GM19452 (cell line): ENCODE measurements at regions not wholly inside any gene's neighbourhood (a gene's known extent, or its start where the extent isn't known, plus 50 kb on each side); places are given as distances from the start of the nearest gene placed in this dataset.

Experiments used
- ATAC-seq: cut with Tn5 transposase; IDR thresholded peaks from one replicate; pipeline ENCODE4 v1.9.1; 2021; ENCODE audit not compliant: unreplicated experiment

DNA sequence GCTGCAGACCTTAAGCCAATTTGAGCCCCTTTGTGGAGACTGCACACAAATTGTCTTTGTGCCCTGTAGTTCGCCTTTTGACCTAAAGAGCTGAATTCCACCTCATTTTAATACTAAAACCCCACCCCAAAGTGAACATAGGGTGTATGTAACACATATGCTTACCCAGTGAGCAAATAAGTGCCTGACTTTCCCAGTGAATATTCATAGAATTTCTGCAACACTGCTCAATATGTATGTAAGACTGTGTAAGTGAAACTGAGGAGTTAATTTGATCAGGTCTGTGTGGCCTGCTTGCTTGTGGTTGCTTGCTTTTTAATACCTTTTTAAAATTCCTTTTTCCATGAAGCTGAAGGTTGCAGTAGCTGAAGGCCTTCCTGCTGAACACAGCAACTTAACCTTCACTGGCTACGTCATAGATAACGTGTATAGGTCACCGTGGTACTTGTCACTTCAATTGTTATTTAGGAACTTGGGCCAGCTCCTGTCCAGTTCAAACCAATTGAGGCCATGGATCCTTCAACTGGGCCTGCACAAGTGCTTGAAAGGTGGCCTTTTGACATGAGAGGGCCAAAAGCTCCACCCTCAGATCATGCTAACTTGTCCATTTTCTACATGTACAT, 131.7 kb upstream of the BTBD3 start:
- no peak for ATAC-seq

DNA sequence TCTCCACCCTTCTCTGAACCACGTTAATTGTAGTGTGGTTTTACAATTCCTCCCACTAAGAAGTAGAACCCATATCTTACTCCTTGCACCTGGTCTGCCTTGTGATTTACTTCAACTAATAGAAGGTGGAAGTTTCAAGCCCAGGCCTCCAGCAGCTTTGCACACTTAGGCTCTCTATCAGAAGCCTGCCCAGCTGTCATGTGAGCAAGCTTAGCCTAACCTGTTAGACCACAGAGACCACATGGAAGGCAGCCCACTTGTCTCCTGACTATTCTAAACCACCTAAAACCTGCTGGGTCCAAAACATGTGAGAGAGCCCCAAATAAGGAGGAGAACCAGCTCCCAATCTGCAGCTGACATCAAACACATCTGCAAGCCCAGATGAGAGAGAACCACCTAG, 127.6 kb upstream of the BTBD3 start:
- no peak for ATAC-seq

- ATAC-seq, result no peak
Measured at GRCh38 chr20:11791316-11791715, 126.4 kb upstream of the BTBD3 start.

DNA sequence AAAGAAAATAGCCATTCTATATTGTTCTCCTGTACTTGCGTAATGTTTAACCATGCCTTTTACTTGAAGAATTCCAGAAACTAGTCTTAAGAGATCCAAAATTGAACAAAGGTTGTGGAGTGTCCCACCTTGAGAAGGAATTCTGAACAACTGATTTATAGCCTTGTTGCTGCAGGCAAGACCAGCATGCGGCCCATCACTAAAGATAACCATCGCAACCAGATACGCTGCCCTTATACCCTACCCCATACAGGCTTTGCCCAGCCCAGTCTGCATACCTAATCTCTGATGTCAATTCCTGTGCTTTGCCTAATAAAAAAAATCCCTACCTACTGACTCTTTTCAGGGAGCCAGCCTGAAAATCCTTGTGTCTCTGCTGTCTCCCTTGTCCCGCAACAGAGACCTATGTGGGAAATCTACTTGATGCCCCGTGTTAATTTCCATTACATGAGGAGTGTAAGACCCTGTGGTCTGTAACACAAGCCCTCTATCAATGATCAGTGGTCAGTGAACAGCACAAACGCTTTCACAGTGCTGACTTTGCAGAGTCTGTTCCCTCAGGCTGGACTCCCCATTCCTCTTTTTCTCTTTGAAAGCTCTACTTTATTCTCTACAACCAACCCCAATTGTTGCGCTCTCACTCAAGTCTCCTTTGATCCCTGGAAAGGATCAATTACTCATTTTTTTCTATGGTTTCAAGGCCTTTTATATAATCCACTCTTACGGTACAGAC, 125.7 kb upstream of the BTBD3 start:
- no peak for ATAC-seq

DNA sequence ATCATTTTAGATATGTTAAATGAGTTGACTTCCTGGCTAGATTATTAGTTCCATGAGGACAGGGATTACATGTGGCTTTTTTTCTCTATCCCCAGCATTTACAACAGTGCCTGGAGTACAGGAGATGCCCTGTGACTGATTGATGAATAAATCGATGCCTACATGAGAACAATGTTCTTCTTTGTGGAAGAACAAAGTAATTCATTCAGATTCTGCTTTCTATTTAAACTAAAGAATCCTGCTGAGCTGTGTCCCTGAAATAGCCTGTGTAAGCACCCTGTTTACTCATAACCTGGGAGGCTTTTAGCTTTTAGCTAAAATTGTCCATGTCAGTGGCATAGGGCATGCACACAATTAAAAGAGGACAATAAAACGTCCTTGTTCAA, 125.1 kb upstream of the BTBD3 start:
- no peak for ATAC-seq

- ATAC-seq, result no peak
Measured at GRCh38 chr20:11794525-11794924, 123.2 kb upstream of the BTBD3 start.

DNA sequence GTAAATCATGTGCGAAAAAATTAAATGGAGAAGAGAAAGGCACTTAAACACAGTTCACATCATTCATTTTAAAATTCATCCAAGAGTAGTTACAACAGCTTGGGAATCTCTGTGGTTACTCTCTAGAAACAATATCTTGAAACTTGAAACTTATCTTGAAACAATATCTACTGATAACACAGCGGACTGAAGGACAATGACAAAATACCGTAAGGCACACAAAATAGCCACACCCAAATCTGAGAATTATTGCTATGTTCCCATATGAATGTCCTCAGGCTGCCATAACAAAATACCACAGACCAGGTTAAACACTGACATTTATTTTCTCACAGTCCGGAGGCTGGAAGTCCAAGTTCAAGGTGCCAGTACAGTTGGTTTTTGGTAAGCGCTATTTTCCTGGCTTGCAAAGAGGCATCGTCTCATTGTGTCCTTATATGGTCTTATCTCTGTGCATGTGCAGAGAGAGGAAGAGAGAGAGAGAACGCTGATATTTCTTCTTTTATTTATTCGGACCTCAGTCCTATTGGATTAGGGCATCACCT, 122.5 kb upstream of the BTBD3 start:
- no peak for ATAC-seq

DNA sequence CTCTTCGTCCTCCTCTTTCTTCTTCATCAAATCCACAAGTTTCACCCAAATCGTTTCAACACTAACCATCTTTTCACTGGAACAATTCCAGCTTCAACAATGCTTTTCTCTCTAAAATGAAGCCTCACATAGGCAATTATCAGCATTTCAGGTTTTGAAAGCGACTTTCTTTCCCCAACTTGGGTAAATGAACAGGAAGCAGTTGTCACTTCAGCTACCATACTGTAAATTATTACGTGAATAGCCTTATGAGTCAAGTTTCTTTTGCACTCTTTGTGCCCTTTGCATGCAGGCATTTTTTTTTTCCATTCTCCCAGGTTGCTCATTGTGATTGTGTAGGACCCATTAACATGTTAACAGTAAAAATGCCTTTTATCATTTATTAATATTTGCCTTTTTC, 121.7 kb upstream of the BTBD3 start:
- ATAC-seq, result no peak

DNA sequence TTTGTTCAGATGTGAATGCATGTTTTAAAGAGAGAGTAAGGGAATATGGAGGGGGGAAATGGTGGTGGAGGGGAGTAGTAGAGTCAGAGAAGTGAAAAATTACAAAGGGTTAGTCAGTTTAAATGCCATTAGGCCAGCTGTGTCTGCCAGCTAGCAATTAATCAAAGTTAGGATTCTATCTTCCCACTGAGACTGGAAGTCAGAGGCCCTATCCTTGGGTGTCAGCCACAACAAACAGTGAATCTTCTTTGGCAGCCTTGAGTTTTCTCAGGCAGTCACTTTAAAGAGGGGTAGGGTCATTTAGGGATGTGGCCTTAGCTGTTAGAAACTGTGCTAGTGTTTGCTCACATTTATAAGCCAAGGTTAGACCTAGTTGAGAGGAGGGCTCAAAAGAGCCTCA, 120.5 kb upstream of the BTBD3 start:
- ATAC-seq, result no peak

DNA sequence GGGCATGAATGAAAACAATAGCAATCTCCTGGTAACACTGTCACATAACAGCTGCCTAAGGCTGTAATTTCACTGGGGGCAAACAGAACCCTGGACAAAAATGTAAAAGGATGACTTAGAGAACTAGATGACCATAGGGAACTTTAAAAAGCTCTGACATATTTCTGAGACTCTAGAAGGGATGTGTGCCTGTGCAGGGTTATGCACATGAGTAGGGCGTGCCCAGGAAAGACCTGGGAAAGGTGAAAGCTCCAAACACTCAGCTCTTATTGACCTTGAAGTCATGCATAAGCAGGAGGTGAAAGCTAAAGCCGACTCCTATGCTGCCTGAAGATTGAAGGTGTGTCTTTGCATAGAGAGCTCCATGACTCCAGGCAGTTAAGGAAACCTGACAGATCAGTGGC, 118.4 kb upstream of the BTBD3 start:
- no peak for ATAC-seq

DNA sequence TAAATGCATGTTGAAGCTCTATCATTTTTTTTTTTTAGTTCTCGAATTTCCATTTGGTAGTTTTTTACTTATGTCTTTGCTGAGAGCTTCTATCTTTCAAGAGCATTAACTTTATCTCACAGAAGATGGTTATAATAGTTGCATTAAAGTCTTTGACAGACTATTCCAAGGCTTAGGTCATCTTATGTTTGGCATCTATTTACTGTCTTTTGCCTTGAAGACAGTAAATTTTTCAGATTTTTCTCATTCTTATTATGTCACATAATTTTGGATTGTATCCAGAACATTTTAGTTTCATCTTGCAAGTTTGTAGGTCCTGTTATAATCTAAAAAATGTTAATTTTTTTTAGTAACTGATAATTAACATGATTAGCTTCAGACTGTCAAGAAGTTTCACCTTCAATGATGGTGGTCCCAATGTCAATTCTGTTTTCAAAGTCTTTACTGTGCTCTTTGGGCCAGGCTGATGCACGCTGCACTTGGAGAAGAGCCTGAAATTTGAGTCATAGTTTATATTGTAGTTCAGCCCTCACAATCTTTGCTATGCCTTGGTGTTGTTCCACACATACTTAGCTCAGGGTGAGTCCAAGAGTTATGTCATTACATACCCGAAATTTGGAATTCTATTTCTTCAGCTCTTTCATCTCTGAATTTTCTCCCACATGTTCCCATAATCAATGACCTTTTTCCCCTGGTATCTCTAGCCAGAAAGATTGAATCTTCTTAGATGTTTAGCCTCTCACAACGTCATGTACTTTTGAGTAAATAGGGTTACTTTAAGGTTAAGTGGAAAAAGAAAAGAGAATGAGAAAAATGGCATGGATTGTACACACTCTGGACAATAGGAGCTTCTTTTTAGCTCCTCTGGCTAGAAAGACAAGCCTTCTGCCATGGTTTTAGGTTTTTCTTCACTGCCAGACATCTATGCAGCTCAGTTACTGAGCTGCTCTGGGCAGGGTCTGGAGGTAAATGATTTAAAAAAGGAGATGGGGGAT, 110.3 kb upstream of the BTBD3 start:
- no peak for ATAC-seq

DNA sequence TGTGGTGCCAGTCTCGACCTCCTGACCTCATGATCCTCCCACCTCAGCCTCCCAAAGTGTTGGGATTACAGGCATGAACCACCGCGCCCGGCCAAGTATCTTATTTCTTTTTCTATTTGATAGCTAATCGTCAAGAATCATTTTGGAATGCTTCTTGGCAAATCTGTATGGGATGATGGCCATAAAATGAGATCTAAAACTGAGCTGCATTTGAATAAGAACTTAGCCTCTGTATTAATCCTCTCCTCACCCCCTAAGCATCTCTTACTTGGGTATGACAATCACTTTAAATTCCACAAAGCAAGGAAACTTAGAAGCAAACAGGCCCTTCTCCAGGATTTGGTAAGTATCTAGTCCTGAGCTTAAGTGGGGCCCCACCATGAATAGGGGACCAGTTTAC, 108.9 kb upstream of the BTBD3 start:
- no peak for ATAC-seq

GRCh38 chr20:11810311-11811083, 107.2 kb upstream of the BTBD3 start:
- no peak for ATAC-seq

DNA sequence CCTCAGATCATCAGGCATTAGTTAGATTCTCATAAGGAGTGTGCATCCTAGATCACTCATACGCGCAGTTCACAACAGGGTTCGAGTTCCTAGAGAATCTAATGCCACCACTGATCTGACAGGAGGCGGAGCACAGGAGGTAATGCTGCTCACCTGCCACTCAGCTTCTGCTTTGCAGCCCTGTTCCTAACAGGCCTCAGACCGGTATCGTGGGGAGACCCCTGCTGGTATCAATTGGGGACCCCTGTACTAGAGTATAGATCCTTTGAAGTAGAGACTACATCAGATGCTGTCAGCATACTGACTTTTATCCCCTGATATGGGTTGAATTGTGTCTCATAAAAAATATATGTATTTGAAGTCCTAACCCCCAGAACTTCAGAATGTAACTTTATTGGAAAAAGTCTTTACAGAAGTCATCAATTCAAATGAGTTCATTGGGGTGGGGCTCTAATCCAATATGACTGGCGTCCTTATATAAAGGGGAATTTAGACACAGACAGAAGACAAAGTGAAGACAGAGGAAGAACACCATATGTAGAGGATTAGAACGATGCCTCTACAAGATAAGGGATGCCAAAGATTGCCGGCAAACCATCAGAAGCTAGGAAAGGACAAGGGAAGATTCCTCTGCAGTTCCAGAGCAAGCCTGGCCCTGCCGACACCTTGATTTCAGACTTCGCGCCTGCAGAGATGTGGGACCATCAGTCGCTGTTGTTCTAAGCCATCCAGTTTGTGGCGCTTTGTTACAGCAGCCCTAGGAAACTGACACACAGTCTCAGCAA, 104.4 kb upstream of the BTBD3 start:
- ATAC-seq, result no peak

GRCh38 chr20:11814267-11814666, 103.4 kb upstream of the BTBD3 start:
- ATAC-seq, result no peak

- no peak for ATAC-seq
Measured at GRCh38 chr20:11820838-11821237, 96.9 kb upstream of the BTBD3 start.

DNA sequence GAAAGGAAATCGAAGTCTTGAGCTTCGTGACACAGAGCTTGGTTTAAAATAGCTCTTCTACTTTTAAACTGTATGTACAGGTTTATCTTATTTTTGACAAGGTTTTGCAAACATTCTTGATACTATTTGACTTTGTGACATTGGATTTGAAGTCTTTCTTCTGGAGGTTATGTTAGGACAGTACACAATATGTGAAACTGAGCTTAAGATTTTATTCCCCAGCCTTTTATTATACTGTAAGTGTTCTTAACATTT, 95.2 kb upstream of the BTBD3 start:
- no peak for ATAC-seq

DNA sequence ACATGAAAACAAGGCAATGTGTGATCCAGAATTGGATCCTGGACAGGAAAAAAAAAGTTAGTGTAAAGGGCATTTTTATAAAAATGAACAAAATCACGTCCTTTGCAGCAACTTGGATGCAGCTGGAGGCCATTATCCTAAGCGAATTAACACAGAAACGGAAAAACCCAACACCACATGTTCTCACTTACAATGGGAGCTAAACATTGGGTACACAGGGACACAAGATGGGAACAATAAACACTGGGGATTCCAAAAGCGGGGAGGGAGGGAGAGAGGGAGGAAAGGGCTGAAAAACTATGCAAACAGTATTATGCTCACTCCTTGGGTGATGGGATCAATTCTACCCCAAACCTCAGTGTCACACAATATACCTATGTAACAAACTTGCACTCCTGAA, 91.4 kb upstream of the BTBD3 start:
- no peak for ATAC-seq

DNA sequence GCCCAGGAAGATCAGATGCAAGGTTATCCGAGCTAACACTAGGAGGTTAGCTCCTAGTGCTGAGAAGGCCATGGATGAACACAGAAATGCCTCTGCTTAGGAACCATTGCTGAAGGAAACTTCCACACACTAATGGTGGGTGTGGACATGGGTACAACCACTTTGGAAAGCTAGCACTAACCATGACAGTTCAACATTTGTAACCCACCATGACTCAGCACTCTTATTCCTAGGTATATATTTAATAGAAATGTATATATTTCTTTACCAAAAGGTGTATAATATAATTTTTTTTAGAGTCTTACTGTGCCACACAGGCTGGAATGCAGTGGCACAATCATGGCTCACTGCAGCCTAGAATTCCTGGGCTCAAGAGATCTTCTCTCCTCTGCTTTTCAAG, 85.3 kb upstream of the BTBD3 start:
- no peak for ATAC-seq

GRCh38 chr20:11832851-11833250, 84.8 kb upstream of the BTBD3 start:
- ATAC-seq, result no peak
